ENCODE measurements at regions not wholly inside any gene's neighbourhood (a gene's known extent, or its start where the extent isn't known, plus 50 kb on each side); places are given as distances from the start of the nearest gene placed in this dataset.

DNA sequence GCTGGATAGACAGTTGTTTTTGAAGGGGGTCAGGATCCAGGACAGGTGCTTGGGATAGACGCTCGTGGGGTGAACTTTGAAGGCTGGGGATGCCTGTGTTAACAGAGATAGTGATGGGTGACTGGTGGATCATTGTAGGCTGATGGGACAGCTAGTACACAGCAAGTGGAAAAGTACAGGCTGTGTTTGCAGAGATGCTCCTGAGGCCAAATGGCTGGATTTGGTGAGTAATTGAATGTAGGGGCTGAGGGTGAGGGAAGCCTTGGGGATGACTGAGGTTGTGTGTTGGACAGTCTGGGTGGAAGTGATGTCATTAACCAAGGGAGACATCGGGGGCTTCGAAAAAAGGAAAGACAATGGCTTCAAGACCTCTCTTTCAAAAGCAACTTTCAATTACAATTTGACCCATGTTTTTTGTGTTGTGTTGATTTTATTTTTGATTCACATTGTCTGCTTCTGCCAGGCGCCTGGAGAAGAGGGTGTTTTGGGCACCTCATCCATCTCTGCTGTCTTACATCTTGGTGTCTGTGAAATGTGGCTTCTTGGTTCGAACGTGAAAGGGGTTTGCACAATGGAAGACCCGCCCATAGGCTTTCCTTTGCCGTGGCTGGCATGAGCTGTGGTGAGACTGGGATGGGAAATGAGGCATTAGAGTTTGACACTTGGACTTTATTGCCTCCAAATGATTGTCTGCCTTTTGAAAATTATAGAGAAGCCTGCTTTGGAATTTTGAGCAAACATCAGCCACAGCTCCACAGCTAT lies 147.5 kb downstream of the FOXD2 start:
- H3K4me1 ChIP-seq (ENCODE audit: control insufficient read depth in 2 of 2, insufficient read depth in 2 of 2, low read length in 2 of 2) = no peaks in the 10 kb centered on the region
- ATAC-seq (ENCODE audit: low read depth) (no peak), DNase-seq (no peak)
- no peaks in the 10 kb centered on the region for H3K4me1 Mint-ChIP-seq
- intact Hi-C loops (cut with micrococcal nuclease) = no loop called here
- no peak overlapping the region for H3K4me2 ChIP-seq (replicated peaks; ENCODE audit: low read depth, low read length, poor library complexity, severe bottlenecking)
- 87% methylated on average over 6 of the region's 9 CpGs for WGBS (ENCODE audit: insufficient coverage)
- ChIA-PET POLR2A (no interaction called here), CTCF (no interaction called here)
- H3K9ac ChIP-seq (ENCODE audit: low read length) = no peak overlapping the region
- H3K4me3 ChIP-seq (ENCODE audit: control extremely low read depth in 1 of 5, extremely low read depth in 1 of 5, insufficient read depth in 1 of 5, low read depth in 2 of 5, low read length in 4 of 5) = no peak overlapping the region
- no peaks in the 10 kb centered on the region for H3K79me2 ChIP-seq (ENCODE audit: control insufficient read depth, insufficient read depth, low read length)
- H3K36me3 ChIP-seq (replicated peaks in 1 of 2; ENCODE audit: control extremely low read depth in 1 of 2, control insufficient read depth in 1 of 2, extremely low read depth in 1 of 2, insufficient read depth in 2 of 2, low read length in 1 of 2) = no peaks in the 10 kb centered on the region
- peaks cover 14% of the 10 kb centered on the region for H3K27me3 Mint-ChIP-seq
- H2AFZ ChIP-seq (ENCODE audit: insufficient read depth, low read depth, low read length, poor library complexity, severe bottlenecking) = no peak overlapping the region
- peaks cover 0 to 3% (median 0%) of the 10 kb centered on the region in 3 donors for H3K9me3 ChIP-seq (ENCODE audit: control extremely low read depth in 1 of 3, control insufficient read depth in 2 of 3, insufficient read depth in 1 of 3, low read length in 2 of 3)
- no peak overlapping the region for H3K4me3 Mint-ChIP-seq
- peaks cover 0 to 6% (median 0%) of the 10 kb centered on the region in 4 experiments for H3K27me3 ChIP-seq (replicated peaks in 1 of 4; ENCODE audit: control extremely low read depth in 1 of 4, control insufficient read depth in 3 of 4, insufficient read depth in 4 of 4, low read length in 3 of 4)
- TF ChIP-seq, protein P1, sequence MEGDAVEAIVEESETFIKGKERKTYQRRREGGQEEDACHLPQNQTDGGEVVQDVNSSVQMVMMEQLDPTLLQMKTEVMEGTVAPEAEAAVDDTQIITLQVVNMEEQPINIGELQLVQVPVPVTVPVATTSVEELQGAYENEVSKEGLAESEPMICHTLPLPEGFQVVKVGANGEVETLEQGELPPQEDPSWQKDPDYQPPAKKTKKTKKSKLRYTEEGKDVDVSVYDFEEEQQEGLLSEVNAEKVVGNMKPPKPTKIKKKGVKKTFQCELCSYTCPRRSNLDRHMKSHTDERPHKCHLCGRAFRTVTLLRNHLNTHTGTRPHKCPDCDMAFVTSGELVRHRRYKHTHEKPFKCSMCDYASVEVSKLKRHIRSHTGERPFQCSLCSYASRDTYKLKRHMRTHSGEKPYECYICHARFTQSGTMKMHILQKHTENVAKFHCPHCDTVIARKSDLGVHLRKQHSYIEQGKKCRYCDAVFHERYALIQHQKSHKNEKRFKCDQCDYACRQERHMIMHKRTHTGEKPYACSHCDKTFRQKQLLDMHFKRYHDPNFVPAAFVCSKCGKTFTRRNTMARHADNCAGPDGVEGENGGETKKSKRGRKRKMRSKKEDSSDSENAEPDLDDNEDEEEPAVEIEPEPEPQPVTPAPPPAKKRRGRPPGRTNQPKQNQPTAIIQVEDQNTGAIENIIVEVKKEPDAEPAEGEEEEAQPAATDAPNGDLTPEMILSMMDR (IDR thresholded peaks at IDR 0.05) = no peak
- TF ChIP-seq EZH2 (IDR thresholded peaks at IDR 0.05; ENCODE audit: borderline replicate concordance, insufficient read depth, low read depth, low read length, poor library complexity, severe bottlenecking) = no peak
- no peak overlapping the region for H3K27ac ChIP-seq (ENCODE audit: low read length in 2 of 2)
- no peak overlapping the region for H3K27ac Mint-ChIP-seq
- H3K9me3 Mint-ChIP-seq (ENCODE audit: insufficient read depth) = no peaks in the 10 kb centered on the region
- no peaks in the 10 kb centered on the region for H4K20me1 ChIP-seq (ENCODE audit: control insufficient read depth, insufficient read depth, low read length, poor library complexity, severe bottlenecking)

DNA sequence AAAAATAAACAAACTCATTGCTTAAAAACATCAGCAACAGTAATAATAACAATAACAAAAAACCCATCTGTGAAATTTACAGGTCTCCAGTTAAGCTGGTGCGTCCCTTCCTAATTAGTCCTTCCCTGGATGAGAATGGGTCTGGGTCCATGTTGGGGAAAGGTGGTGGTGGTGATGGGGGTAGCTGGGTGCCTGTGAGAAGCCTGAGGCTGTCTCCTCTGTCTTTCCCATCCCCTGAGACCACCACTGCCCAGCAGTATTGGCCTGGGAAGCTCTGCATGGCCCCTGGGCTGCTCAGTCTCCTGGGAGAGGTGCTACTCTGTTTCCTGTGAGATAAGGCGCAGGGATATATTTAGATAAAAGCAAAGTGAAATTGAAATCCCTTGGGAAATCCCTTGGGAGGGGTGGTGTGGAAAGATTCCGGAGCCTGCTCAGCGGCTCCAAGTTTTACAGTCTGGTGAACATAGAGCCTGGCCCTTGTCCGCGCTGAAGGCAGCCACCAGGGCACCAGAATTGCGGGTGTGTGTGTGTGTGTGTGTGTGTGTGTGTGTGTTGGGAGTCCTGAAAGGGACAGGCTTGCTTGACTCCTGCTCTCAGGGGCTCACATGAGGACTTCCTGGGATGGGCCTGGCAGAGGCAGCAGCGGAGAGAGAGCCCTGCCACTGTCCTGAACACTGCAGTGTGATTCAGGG lies 150.2 kb downstream of the FOXD2 start:
- ChIA-PET CTCF (no interaction called here), POLR2A (no interaction called here)
- Mint-ChIP-seq H3K4me3 (no peak overlapping the region), H3K27me3 (peaks cover 18% of the 10 kb centered on the region), H3K27ac (no peak overlapping the region), H3K4me1 (no peaks in the 10 kb centered on the region), H3K9me3 (ENCODE audit: insufficient read depth) (no peaks in the 10 kb centered on the region)
- H3K9me3 ChIP-seq (ENCODE audit: control extremely low read depth in 1 of 3, control insufficient read depth in 2 of 3, insufficient read depth in 1 of 3, low read length in 2 of 3) = peaks cover 0 to 3% (median 0%) of the 10 kb centered on the region in 3 donors
- H3K9ac ChIP-seq (ENCODE audit: low read length) = no peak overlapping the region
- ATAC-seq (ENCODE audit: low read depth) (no peak), DNase-seq (no peak)
- no peak overlapping the region for H3K27ac ChIP-seq (ENCODE audit: low read length in 2 of 2)
- H3K27me3 ChIP-seq (replicated peaks in 1 of 4; ENCODE audit: control extremely low read depth in 1 of 4, control insufficient read depth in 3 of 4, insufficient read depth in 4 of 4, low read length in 3 of 4) = peaks cover 0 to 16% (median 2%) of the 10 kb centered on the region in 4 experiments
- no peaks in the 10 kb centered on the region for H3K36me3 ChIP-seq (replicated peaks in 1 of 2; ENCODE audit: control extremely low read depth in 1 of 2, control insufficient read depth in 1 of 2, extremely low read depth in 1 of 2, insufficient read depth in 2 of 2, low read length in 1 of 2)
- no peak overlapping the region for H3K4me2 ChIP-seq (replicated peaks; ENCODE audit: low read depth, low read length, poor library complexity, severe bottlenecking)
- no peaks in the 10 kb centered on the region for H3K79me2 ChIP-seq (ENCODE audit: control insufficient read depth, insufficient read depth, low read length)
- H4K20me1 ChIP-seq (ENCODE audit: control insufficient read depth, insufficient read depth, low read length, poor library complexity, severe bottlenecking) = no peaks in the 10 kb centered on the region
- H3K4me3 ChIP-seq (ENCODE audit: control extremely low read depth in 1 of 5, extremely low read depth in 1 of 5, insufficient read depth in 1 of 5, low read depth in 2 of 5, low read length in 4 of 5) = no peak overlapping the region
- no peak overlapping the region for H2AFZ ChIP-seq (ENCODE audit: insufficient read depth, low read depth, low read length, poor library complexity, severe bottlenecking)
- no peaks in the 10 kb centered on the region for H3K4me1 ChIP-seq (ENCODE audit: control insufficient read depth in 2 of 2, insufficient read depth in 2 of 2, low read length in 2 of 2)
- no peak for TF ChIP-seq EZH2 (IDR thresholded peaks at IDR 0.05; ENCODE audit: borderline replicate concordance, insufficient read depth, low read depth, low read length, poor library complexity, severe bottlenecking)
- TF ChIP-seq, protein P1 (IDR thresholded peaks at IDR 0.05) = no peak
- intact Hi-C loops (cut with micrococcal nuclease) = no loop called here
- 83% methylated on average over 7 of the region's 8 CpGs for WGBS (ENCODE audit: insufficient coverage)

Data from B cell (primary cell).